ENCODE measurements at regions not wholly inside any gene's neighbourhood (a gene's known extent, or its start where the extent isn't known, plus 50 kb on each side); places are given as distances from the start of the nearest gene placed in this dataset.
"Not testable (repeated sequence)": the region's sequence is repeated elsewhere in the genome, so short reads cannot be mapped to it uniquely, and the experiment has no call there.

DNA sequence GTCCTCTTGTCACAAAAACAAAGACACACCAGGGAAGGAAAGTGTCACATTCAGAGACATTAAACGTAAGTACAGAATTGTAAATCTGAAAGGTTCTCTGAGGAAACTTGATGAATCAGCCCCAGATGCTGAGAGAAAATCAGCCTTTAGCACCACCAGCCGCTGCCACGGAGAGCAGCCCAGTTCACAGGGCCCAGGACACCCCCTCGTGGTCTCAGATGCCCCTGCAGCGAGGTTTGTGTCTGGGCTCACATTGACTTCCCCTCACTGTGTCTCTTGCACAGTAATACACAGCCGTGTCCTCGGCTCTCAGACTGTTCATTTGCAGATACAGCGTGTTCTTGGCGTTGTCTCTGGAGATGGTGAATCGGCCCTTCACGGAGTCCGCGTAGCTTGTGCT lies 1283.8 kb downstream of the TMEM121 start:
- TF ChIP-seq JUND (IDR thresholded peaks at IDR 0.05); TAF1 (conservative IDR thresholded peaks at IDR 0.05): not testable (repeated sequence)
